Midbrain (tissue), 1 donor: ENCODE measurements at regions not wholly inside any gene's neighbourhood (a gene's known extent, or its start where the extent isn't known, plus 50 kb on each side); places are given as distances from the start of the nearest gene placed in this dataset.
A peak's percentile ranks its signal among the peaks of the same experiment; 100 is the strongest.

Experiments used
- DNase-seq: peaks from one replicate; lab custom pipeline; 2025; lab: John Stamatoyannopoulos, UW

- no peak for DNase-seq
Observed at GRCh38 chr3:11917051-11917450, 70.4 kb upstream of the TAMM41 start.

GRCh38 chr3:11919390-11919789, 72.7 kb upstream of the TAMM41 start:
- no peak for DNase-seq

GRCh38 chr3:11924518-11924917, 77.8 kb upstream of the TAMM41 start:
- no peak for DNase-seq

- DNase-seq, result no peak
Observed at GRCh38 chr3:11928381-11928780, 75.8 kb upstream of the SYN2 start.

- no peak for DNase-seq
Observed at GRCh38 chr3:11929531-11929930, 74.7 kb upstream of the SYN2 start.

GRCh38 chr3:11930084-11930483, 74.1 kb upstream of the SYN2 start:
- DNase-seq, result no peak

- no peak for DNase-seq
Observed at GRCh38 chr3:11932636-11933035, 71.6 kb upstream of the SYN2 start.

GRCh38 chr3:11933529-11933928, 70.7 kb upstream of the SYN2 start:
- no peak for DNase-seq

- peak; percentile 37 for DNase-seq
Observed at GRCh38 chr3:11944052-11944673, 60.0 kb upstream of the SYN2 start.

GRCh38 chr3:11948331-11948730, 55.9 kb upstream of the SYN2 start:
- no peak for DNase-seq

- DNase-seq, result no peak
Observed at GRCh38 chr3:11948866-11949265, 55.3 kb upstream of the SYN2 start.

- DNase-seq, result no peak
Observed at GRCh38 chr3:11949351-11949750, 54.8 kb upstream of the SYN2 start.

GRCh38 chr3:11950576-11950975, 53.6 kb upstream of the SYN2 start:
- DNase-seq, result no peak

- no peak for DNase-seq
Observed at GRCh38 chr3:11953350-11953749, 50.8 kb upstream of the SYN2 start.

- DNase-seq, result no peak
Observed at GRCh38 chr3:11953778-11954177, 50.4 kb upstream of the SYN2 start.

- DNase-seq, result no peak
Observed at GRCh38 chr3:11954312-11954934, 49.8 kb upstream of the SYN2 start.
